Activated T-helper 17 cell treated with anti-CD3 and anti-CD28 coated beads, Interleukin-2, amount 50 U/mL, for 72 hours (primary cell): ENCODE measurements at regions not wholly inside any gene's neighbourhood (a gene's known extent, or its start where the extent isn't known, plus 50 kb on each side); places are given as distances from the start of the nearest gene placed in this dataset.

Experiments
- ATAC-seq: fragments of 150-1000 bp; cut with Tn5 transposase; replicated peaks from 2 replicates; pipeline ENCODE4 v1.10.0; 2021; ENCODE audit warnings: mild to moderate bottlenecking, moderate library complexity
- H3K27ac Mint-ChIP-seq: one replicate; pipeline ENCODE4 v1.8.0; 2022; ENCODE audit warnings: mixed read lengths
- H3K27me3 Mint-ChIP-seq: one replicate; pipeline ENCODE4 v1.8.0; 2022; ENCODE audit warnings: mixed read lengths
- H3K36me3 Mint-ChIP-seq: one replicate; pipeline ENCODE4 v1.8.0; 2022; ENCODE audit warnings: low read depth, mild to moderate bottlenecking, mixed read lengths
- H3K4me1 Mint-ChIP-seq: one replicate; pipeline ENCODE4 v1.8.0; 2022; ENCODE audit warnings: mixed read lengths
- H3K4me3 Mint-ChIP-seq: one replicate; pipeline ENCODE4 v1.8.0; 2022; ENCODE audit warnings: mild to moderate bottlenecking, mixed read lengths
- H3K9me3 Mint-ChIP-seq: one replicate; pipeline ENCODE4 v1.8.0; 2022; ENCODE audit warnings: mixed read lengths

GRCh38 chr15:53297828-53298227, 461.6 kb downstream of the WDR72 start:
- no peak for ATAC-seq
- H3K9me3 Mint-ChIP-seq: no peaks in the 10 kb centered on the region
- H3K27ac Mint-ChIP-seq: no peak overlapping the region
- H3K4me3 Mint-ChIP-seq: no peak overlapping the region
- no peaks in the 10 kb centered on the region for H3K36me3 Mint-ChIP-seq
- H3K4me1 Mint-ChIP-seq: no peaks in the 10 kb centered on the region
- H3K27me3 Mint-ChIP-seq: peaks cover 3% of the 10 kb centered on the region

- Mint-ChIP-seq H3K36me3 (no peaks in the 10 kb centered on the region), H3K27ac (no peak overlapping the region), H3K4me3 (no peak overlapping the region), H3K9me3 (no peaks in the 10 kb centered on the region), H3K4me1 (no peaks in the 10 kb centered on the region), H3K27me3 (peaks cover 3% of the 10 kb centered on the region)
- ATAC-seq: no peak
Observed at GRCh38 chr15:53296603-53297002, 462.9 kb downstream of the WDR72 start.

GRCh38 chr15:53295574-53295973, 463.9 kb downstream of the WDR72 start:
- no peak overlapping the region for H3K27ac Mint-ChIP-seq

GRCh38 chr15:53288542-53288941, 470.9 kb downstream of the WDR72 start:
- Mint-ChIP-seq H3K27me3 (no peaks in the 10 kb centered on the region), H3K36me3 (no peaks in the 10 kb centered on the region), H3K27ac (no peak overlapping the region), H3K9me3 (no peaks in the 10 kb centered on the region), H3K4me3 (no peak overlapping the region), H3K4me1 (no peaks in the 10 kb centered on the region)
- ATAC-seq: no peak

More at GRCh38 chr15:53295574-53295973, 463.9 kb downstream of the WDR72 start:
- Mint-ChIP-seq H3K4me1 (no peaks in the 10 kb centered on the region), H3K9me3 (no peaks in the 10 kb centered on the region), H3K4me3 (no peak overlapping the region), H3K36me3 (no peaks in the 10 kb centered on the region), H3K27me3 (peaks cover 3% of the 10 kb centered on the region)
- ATAC-seq: no peak

- ATAC-seq: no peak
- H3K27ac Mint-ChIP-seq: no peak overlapping the region
- H3K4me1 Mint-ChIP-seq: no peaks in the 10 kb centered on the region
- H3K36me3 Mint-ChIP-seq: no peaks in the 10 kb centered on the region
- no peak overlapping the region for H3K4me3 Mint-ChIP-seq
- H3K27me3 Mint-ChIP-seq: peaks cover 17% of the 10 kb centered on the region
- H3K9me3 Mint-ChIP-seq: peaks cover 12% of the 10 kb centered on the region
Observed at GRCh38 chr15:53274630-53275029, 484.5 kb upstream of the ONECUT1 start.

GRCh38 chr15:53272116-53272515, 482.0 kb upstream of the ONECUT1 start:
- no peaks in the 10 kb centered on the region for H3K4me1 Mint-ChIP-seq
- H3K36me3 Mint-ChIP-seq: no peaks in the 10 kb centered on the region
- ATAC-seq: no peak
- no peak overlapping the region for H3K4me3 Mint-ChIP-seq
- peaks cover 17% of the 10 kb centered on the region for H3K27me3 Mint-ChIP-seq
- no peak overlapping the region for H3K27ac Mint-ChIP-seq
- peaks cover 12% of the 10 kb centered on the region for H3K9me3 Mint-ChIP-seq

GRCh38 chr15:53266176-53266575, 476.0 kb upstream of the ONECUT1 start:
- no peak overlapping the region for H3K27ac Mint-ChIP-seq
- no peak for ATAC-seq
- no peaks in the 10 kb centered on the region for H3K4me1 Mint-ChIP-seq
- H3K9me3 Mint-ChIP-seq: no peaks in the 10 kb centered on the region
- H3K4me3 Mint-ChIP-seq: no peak overlapping the region
- H3K27me3 Mint-ChIP-seq: no peaks in the 10 kb centered on the region
- no peaks in the 10 kb centered on the region for H3K36me3 Mint-ChIP-seq

GRCh38 chr15:53260647-53261046, 470.5 kb upstream of the ONECUT1 start:
- H3K27me3 Mint-ChIP-seq: peaks cover 4% of the 10 kb centered on the region
- H3K4me1 Mint-ChIP-seq: no peaks in the 10 kb centered on the region
- no peaks in the 10 kb centered on the region for H3K9me3 Mint-ChIP-seq
- no peak overlapping the region for H3K4me3 Mint-ChIP-seq
- no peak overlapping the region for H3K27ac Mint-ChIP-seq
- no peaks in the 10 kb centered on the region for H3K36me3 Mint-ChIP-seq
- ATAC-seq: no peak

GRCh38 chr15:53256457-53256856, 466.3 kb upstream of the ONECUT1 start:
- no peaks in the 10 kb centered on the region for H3K36me3 Mint-ChIP-seq
- H3K4me3 Mint-ChIP-seq: no peak overlapping the region
- no peaks in the 10 kb centered on the region for H3K4me1 Mint-ChIP-seq
- no peak for ATAC-seq
- no peaks in the 10 kb centered on the region for H3K9me3 Mint-ChIP-seq
- H3K27me3 Mint-ChIP-seq: peaks cover 4% of the 10 kb centered on the region
- no peak overlapping the region for H3K27ac Mint-ChIP-seq

GRCh38 chr15:53256043-53256442, 465.9 kb upstream of the ONECUT1 start:
- ATAC-seq: no peak
- Mint-ChIP-seq H3K36me3 (no peaks in the 10 kb centered on the region), H3K27ac (no peak overlapping the region), H3K9me3 (no peaks in the 10 kb centered on the region), H3K27me3 (peaks cover 4% of the 10 kb centered on the region), H3K4me3 (no peak overlapping the region), H3K4me1 (no peaks in the 10 kb centered on the region)

GRCh38 chr15:53251996-53252395, 461.9 kb upstream of the ONECUT1 start:
- Mint-ChIP-seq H3K27me3 (peaks cover 3% of the 10 kb centered on the region), H3K27ac (no peak overlapping the region), H3K4me1 (no peaks in the 10 kb centered on the region), H3K4me3 (no peak overlapping the region), H3K36me3 (no peaks in the 10 kb centered on the region), H3K9me3 (no peaks in the 10 kb centered on the region)
- no peak for ATAC-seq

GRCh38 chr15:53251523-53251922, 461.4 kb upstream of the ONECUT1 start:
- Mint-ChIP-seq H3K9me3 (no peaks in the 10 kb centered on the region), H3K27me3 (peaks cover 3% of the 10 kb centered on the region)

GRCh38 chr15:53247041-53247708, 457.0 kb upstream of the ONECUT1 start:
- Mint-ChIP-seq H3K9me3 (no peaks in the 10 kb centered on the region), H3K4me3 (no peak overlapping the region), H3K4me1 (no peaks in the 10 kb centered on the region), H3K36me3 (no peaks in the 10 kb centered on the region), H3K27me3 (peaks cover 3% of the 10 kb centered on the region), H3K27ac (no peak overlapping the region)
- no peak for ATAC-seq

More at GRCh38 chr15:53251523-53251922, 461.4 kb upstream of the ONECUT1 start:
- no peak for ATAC-seq
- H3K27ac Mint-ChIP-seq: no peak overlapping the region
- H3K4me1 Mint-ChIP-seq: no peaks in the 10 kb centered on the region
- H3K4me3 Mint-ChIP-seq: no peak overlapping the region
- no peaks in the 10 kb centered on the region for H3K36me3 Mint-ChIP-seq

GRCh38 chr15:53246404-53246803, 456.3 kb upstream of the ONECUT1 start:
- Mint-ChIP-seq H3K4me1 (no peaks in the 10 kb centered on the region), H3K9me3 (no peaks in the 10 kb centered on the region), H3K27ac (no peak overlapping the region), H3K27me3 (peaks cover 3% of the 10 kb centered on the region), H3K36me3 (no peaks in the 10 kb centered on the region), H3K4me3 (no peak overlapping the region)
- no peak for ATAC-seq

GRCh38 chr15:53233801-53234200, 443.7 kb upstream of the ONECUT1 start:
- Mint-ChIP-seq H3K27me3 (no peaks in the 10 kb centered on the region), H3K4me3 (no peak overlapping the region), H3K27ac (no peak overlapping the region), H3K36me3 (no peaks in the 10 kb centered on the region), H3K9me3 (no peaks in the 10 kb centered on the region), H3K4me1 (no peaks in the 10 kb centered on the region)
- ATAC-seq: no peak

- ATAC-seq: no peak
- Mint-ChIP-seq H3K4me1 (no peaks in the 10 kb centered on the region), H3K27me3 (no peaks in the 10 kb centered on the region), H3K27ac (no peak overlapping the region), H3K4me3 (no peak overlapping the region), H3K9me3 (no peaks in the 10 kb centered on the region), H3K36me3 (no peaks in the 10 kb centered on the region)
Observed at GRCh38 chr15:53230473-53230872, 440.3 kb upstream of the ONECUT1 start.
